ENCODE measurements at regions not wholly inside any gene's neighbourhood (a gene's known extent, or its start where the extent isn't known, plus 50 kb on each side); places are given as distances from the start of the nearest gene placed in this dataset.

- DNase-seq (ENCODE audit: insufficient read length) = peak; percentile 25
- FAIRE-seq = peak; percentile 67
- TF ChIP-seq POLR2A (IDR thresholded peaks at IDR 0.05; ENCODE audit: low read depth, low read length) (no peak), TAF1 (IDR thresholded peaks at IDR 0.05; ENCODE audit: borderline replicate concordance, low read depth, low read length) (no peak), POLR2AphosphoS5 (IDR thresholded peaks at IDR 0.05; ENCODE audit: low read depth, low read length) (no peak)
These were observed 81.7 kb upstream of the MSI2 start for GRCh38 chr17:57174591-57174990.

- FAIRE-seq (no peak), DNase-seq (ENCODE audit: insufficient read length) (no peak)
- TF ChIP-seq POLR2AphosphoS5 (IDR thresholded peaks at IDR 0.05; ENCODE audit: low read depth, low read length) = no peak
- TF ChIP-seq POLR2A (IDR thresholded peaks at IDR 0.05; ENCODE audit: low read depth, low read length) = no peak
- TF ChIP-seq TAF1 (IDR thresholded peaks at IDR 0.05; ENCODE audit: borderline replicate concordance, low read depth, low read length) = no peak
These were observed 77.5 kb upstream of the MSI2 start for GRCh38 chr17:57178839-57179238.

- no peak for DNase-seq (ENCODE audit: insufficient read length)
- no peak for FAIRE-seq
- TF ChIP-seq POLR2A (IDR thresholded peaks at IDR 0.05; ENCODE audit: low read depth, low read length) (no peak), POLR2AphosphoS5 (IDR thresholded peaks at IDR 0.05; ENCODE audit: low read depth, low read length) (no peak), TAF1 (IDR thresholded peaks at IDR 0.05; ENCODE audit: borderline replicate concordance, low read depth, low read length) (no peak)
These were observed 73.7 kb upstream of the MSI2 start for GRCh38 chr17:57182621-57183020.

GRCh38 chr17:57186226-57187019 is 69.9 kb upstream of the MSI2 start:
- no peak for FAIRE-seq
- TF ChIP-seq TAF1 (IDR thresholded peaks at IDR 0.05; ENCODE audit: borderline replicate concordance, low read depth, low read length) = no peak
- no peak for DNase-seq (ENCODE audit: insufficient read length)

GRCh38 chr17:57187391-57187790 is 68.9 kb upstream of the MSI2 start:
- FAIRE-seq (no peak), DNase-seq (ENCODE audit: insufficient read length) (no peak)
- TF ChIP-seq POLR2A (IDR thresholded peaks at IDR 0.05; ENCODE audit: low read depth, low read length) = no peak
- TF ChIP-seq TAF1 (IDR thresholded peaks at IDR 0.05; ENCODE audit: borderline replicate concordance, low read depth, low read length) = no peak
- no peak for TF ChIP-seq POLR2AphosphoS5 (IDR thresholded peaks at IDR 0.05; ENCODE audit: low read depth, low read length)

- no peak for FAIRE-seq
- no peak for TF ChIP-seq TAF1 (IDR thresholded peaks at IDR 0.05; ENCODE audit: borderline replicate concordance, low read depth, low read length)
- no peak for TF ChIP-seq POLR2A (IDR thresholded peaks at IDR 0.05; ENCODE audit: low read depth, low read length)
- TF ChIP-seq POLR2AphosphoS5 (IDR thresholded peaks at IDR 0.05; ENCODE audit: low read depth, low read length) = no peak
- DNase-seq (ENCODE audit: insufficient read length) = no peak
These were observed 60.4 kb upstream of the MSI2 start for GRCh38 chr17:57195785-57196460.

GRCh38 chr17:57197466-57198071 is 58.8 kb upstream of the MSI2 start:
- DNase-seq (ENCODE audit: insufficient read length) = no peak
- no peak for FAIRE-seq
- no peak for TF ChIP-seq POLR2A (IDR thresholded peaks at IDR 0.05; ENCODE audit: low read depth, low read length)
- no peak for TF ChIP-seq TAF1 (IDR thresholded peaks at IDR 0.05; ENCODE audit: borderline replicate concordance, low read depth, low read length)
- TF ChIP-seq POLR2AphosphoS5 (IDR thresholded peaks at IDR 0.05; ENCODE audit: low read depth, low read length) = no peak

GRCh38 chr17:57201481-57201880 is 54.8 kb upstream of the MSI2 start:
- DNase-seq (ENCODE audit: insufficient read length) (no peak), FAIRE-seq (no peak)
- TF ChIP-seq POLR2A (IDR thresholded peaks at IDR 0.05; ENCODE audit: low read depth, low read length) = no peak
- TF ChIP-seq POLR2AphosphoS5 (IDR thresholded peaks at IDR 0.05; ENCODE audit: low read depth, low read length) = no peak
- no peak for TF ChIP-seq TAF1 (IDR thresholded peaks at IDR 0.05; ENCODE audit: borderline replicate concordance, low read depth, low read length)

- TF ChIP-seq POLR2A (IDR thresholded peaks at IDR 0.05; ENCODE audit: low read depth, low read length) = no peak
- no peak for TF ChIP-seq POLR2AphosphoS5 (IDR thresholded peaks at IDR 0.05; ENCODE audit: low read depth, low read length)
- no peak for TF ChIP-seq TAF1 (IDR thresholded peaks at IDR 0.05; ENCODE audit: borderline replicate concordance, low read depth, low read length)
- no peak for FAIRE-seq
- no peak for DNase-seq (ENCODE audit: insufficient read length)
These were observed 53.3 kb upstream of the MSI2 start for GRCh38 chr17:57203040-57203439.
